Neutrophil (primary cell): ENCODE measurements at regions not wholly inside any gene's neighbourhood (a gene's known extent, or its start where the extent isn't known, plus 50 kb on each side); places are given as distances from the start of the nearest gene placed in this dataset.

Experiments used
- H3K27ac ChIP-seq: fragments of 200-600 bp; sonication (generic); 2 replicates; pipeline ENCODE4 v1.5.1; 2016; ENCODE audit warnings: mild to moderate bottlenecking, moderate library complexity
- H3K27me3 ChIP-seq: fragments of 200-600 bp; sonication (generic); 2 replicates; pipeline ENCODE4 v1.6.0; 2016; ENCODE audit warnings: mild to moderate bottlenecking
- H3K36me3 ChIP-seq: fragments of 200-600 bp; sonication (generic); 2 replicates; pipeline ENCODE4 v1.5.1; 2017
- H3K4me1 ChIP-seq, 2 experiments: fragments of 200-600 bp in 1 of 2; sonication (generic) in 1 of 2; 1 replicate in 1 of 2; 2 replicates in 1 of 2; pipeline versions ENCODE4 v1.5.1 to v1.6.1; 2013 to 2016; ENCODE audit warnings: low read depth in 1 of 2, low read length in 1 of 2, mild to moderate bottlenecking in 1 of 2, moderate library complexity in 1 of 2; ENCODE audit not compliant: control insufficient read depth in 1 of 2, insufficient read depth in 1 of 2
- H3K4me3 ChIP-seq, 2 experiments: fragments of 200-600 bp in 1 of 2; sonication (generic) in 1 of 2; 1 replicate in 1 of 2; 2 replicates in 1 of 2; pipeline ENCODE4 v1.5.1; 2013 to 2016; ENCODE audit warnings: low read depth in 1 of 2, low read length in 1 of 2, mild to moderate bottlenecking in 1 of 2, moderate library complexity in 1 of 2
- H3K9me3 ChIP-seq: fragments of 200-600 bp; sonication (generic); 2 replicates; pipeline ENCODE4 v1.5.1; 2016
- TF ChIP-seq, protein P1 (sequence below): fragments of 200-600 bp; sonication (generic); IDR thresholded peaks from 2 replicates; pipeline ENCODE4 v1.5.1; 2016; ENCODE audit warnings: antibody characterized with exemption

DNA sequence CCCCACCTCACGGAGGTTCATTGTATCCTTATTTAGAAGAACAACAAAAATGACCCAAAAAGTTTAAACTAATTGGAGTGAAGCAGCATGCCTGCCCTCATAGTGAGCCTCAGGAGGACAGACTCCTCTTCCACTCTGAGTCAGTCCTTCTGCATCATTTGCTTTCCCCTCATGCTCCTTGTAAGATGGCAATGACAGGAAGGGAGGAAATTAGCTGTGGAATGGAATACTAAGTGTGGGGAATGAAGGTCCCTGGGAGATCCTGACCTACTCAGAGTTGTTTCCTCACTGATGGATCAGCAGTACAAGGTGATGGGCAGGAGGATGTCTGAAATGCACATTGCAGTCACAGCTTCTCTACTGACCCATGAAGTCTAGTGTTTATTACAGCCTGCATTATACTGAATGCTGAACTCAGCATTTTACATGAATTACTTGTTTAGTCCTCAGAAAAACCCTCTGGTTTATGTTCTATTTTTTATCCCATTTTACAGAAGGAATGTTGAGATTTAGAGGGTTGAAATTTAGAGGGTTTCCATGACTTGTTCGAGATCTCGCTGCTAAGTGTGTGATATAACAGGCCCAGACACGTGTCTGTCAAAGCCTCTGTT is 212.0 kb upstream of the PCSK2 start:
- Histone ChIP-seq H3K27ac (no peak overlapping the region), H3K4me3 (no peak overlapping the region), H3K36me3 (no peaks in the 10 kb centered on the region), H3K27me3 (no peaks in the 10 kb centered on the region), H3K9me3 (no peaks in the 10 kb centered on the region), H3K4me1 (no peaks in the 10 kb centered on the region)
- TF ChIP-seq, protein P1, sequence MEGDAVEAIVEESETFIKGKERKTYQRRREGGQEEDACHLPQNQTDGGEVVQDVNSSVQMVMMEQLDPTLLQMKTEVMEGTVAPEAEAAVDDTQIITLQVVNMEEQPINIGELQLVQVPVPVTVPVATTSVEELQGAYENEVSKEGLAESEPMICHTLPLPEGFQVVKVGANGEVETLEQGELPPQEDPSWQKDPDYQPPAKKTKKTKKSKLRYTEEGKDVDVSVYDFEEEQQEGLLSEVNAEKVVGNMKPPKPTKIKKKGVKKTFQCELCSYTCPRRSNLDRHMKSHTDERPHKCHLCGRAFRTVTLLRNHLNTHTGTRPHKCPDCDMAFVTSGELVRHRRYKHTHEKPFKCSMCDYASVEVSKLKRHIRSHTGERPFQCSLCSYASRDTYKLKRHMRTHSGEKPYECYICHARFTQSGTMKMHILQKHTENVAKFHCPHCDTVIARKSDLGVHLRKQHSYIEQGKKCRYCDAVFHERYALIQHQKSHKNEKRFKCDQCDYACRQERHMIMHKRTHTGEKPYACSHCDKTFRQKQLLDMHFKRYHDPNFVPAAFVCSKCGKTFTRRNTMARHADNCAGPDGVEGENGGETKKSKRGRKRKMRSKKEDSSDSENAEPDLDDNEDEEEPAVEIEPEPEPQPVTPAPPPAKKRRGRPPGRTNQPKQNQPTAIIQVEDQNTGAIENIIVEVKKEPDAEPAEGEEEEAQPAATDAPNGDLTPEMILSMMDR: no peak

DNA sequence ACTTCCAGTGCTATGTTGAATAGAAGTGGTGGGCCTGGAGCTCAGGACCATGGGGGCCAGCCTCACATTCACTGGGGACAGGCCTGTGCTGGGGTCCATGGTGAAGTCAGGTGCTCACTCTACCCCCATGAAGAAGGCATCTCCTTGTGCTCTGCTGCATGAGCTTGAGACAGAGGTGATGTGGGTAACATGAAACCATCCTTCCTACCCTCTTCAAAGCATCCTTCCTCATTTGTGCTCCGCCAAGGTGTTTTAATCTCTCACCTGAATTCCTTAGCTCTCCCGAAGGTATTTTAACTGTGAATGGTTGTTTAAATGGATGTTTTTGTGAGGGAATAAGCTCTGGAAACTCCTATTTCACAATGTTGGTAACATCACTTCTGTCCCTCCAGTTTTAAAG is 209.6 kb upstream of the PCSK2 start:
- TF ChIP-seq, protein P1: no peak
- Histone ChIP-seq H3K36me3 (no peaks in the 10 kb centered on the region), H3K27ac (no peak overlapping the region), H3K4me3 (no peak overlapping the region), H3K9me3 (no peaks in the 10 kb centered on the region), H3K27me3 (no peaks in the 10 kb centered on the region), H3K4me1 (no peaks in the 10 kb centered on the region)

DNA sequence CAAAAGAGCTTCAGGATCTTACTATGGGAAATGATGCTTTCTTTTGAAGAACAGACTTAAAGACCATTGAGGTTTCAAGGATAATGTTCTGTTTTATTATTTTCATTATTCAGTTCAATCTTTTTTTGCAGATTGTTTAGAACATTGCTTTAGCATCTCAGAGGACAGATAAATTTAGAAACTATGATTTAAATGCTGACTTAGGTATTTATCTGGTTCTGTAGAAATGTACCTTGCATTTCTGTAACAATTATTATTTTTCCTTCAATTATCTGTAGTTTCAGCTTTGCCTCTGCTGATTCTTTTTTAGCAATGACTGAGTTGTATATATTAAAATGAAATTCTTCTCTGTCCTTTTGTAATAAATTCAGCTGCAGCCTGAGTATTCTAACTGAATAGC is 205.4 kb upstream of the PCSK2 start:
- H3K4me1 ChIP-seq: no peaks in the 10 kb centered on the region
- TF ChIP-seq, protein P1: no peak
- no peak overlapping the region for H3K27ac ChIP-seq
- H3K36me3 ChIP-seq: no peaks in the 10 kb centered on the region
- no peak overlapping the region for H3K4me3 ChIP-seq
- H3K9me3 ChIP-seq: no peaks in the 10 kb centered on the region
- H3K27me3 ChIP-seq: no peaks in the 10 kb centered on the region

DNA sequence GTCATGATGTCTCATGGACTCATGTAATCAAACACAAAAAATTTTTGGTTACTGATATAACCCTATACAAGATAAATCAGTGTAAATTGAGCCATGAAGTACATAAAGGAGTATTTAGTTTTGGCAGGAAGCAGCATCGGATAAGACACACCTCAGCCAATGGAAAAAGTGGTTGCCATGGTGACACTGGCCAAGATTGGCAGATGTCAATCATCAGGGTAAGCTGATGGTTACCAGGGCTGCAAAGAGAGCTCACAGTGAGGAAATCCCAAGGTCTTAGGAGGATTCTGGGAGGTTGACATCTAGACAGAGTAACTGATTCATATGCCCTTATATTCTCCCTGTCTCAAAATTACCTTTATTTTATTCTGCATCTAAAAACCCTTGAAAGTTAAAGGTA is 203.8 kb upstream of the PCSK2 start:
- Histone ChIP-seq H3K27me3 (no peaks in the 10 kb centered on the region), H3K27ac (no peak overlapping the region), H3K4me1 (no peaks in the 10 kb centered on the region), H3K36me3 (no peaks in the 10 kb centered on the region), H3K4me3 (no peak overlapping the region), H3K9me3 (no peaks in the 10 kb centered on the region)
- TF ChIP-seq, protein P1: no peak

DNA sequence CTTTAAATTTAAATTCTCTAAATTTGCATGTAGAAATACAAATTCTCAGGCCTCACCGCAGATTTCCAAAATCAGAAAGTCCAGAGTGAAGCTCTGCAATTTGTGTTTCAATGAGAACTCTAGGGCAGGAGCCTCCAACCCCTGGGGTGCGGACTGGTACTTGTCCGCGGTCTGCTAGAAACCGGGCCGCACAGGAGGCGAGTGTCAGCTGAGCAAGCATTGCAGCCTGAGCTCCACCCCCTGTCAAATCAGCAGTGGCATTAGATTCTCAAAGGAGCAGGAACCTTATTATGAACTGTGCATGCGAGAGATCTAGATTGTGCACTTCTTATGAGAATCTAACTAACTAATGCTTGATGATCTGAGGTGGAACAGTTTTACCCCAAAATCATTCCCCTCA is 203.0 kb upstream of the PCSK2 start:
- H3K27me3 ChIP-seq: no peaks in the 10 kb centered on the region
- TF ChIP-seq, protein P1: no peak
- no peak overlapping the region for H3K4me3 ChIP-seq
- no peaks in the 10 kb centered on the region for H3K36me3 ChIP-seq
- H3K9me3 ChIP-seq: no peaks in the 10 kb centered on the region
- no peak overlapping the region for H3K27ac ChIP-seq
- no peaks in the 10 kb centered on the region for H3K4me1 ChIP-seq
